CD4-positive, alpha-beta T cell treated with Interleukin-1 beta for 1 hour (primary cell): ENCODE measurements at regions not wholly inside any gene's neighbourhood (a gene's known extent, or its start where the extent isn't known, plus 50 kb on each side); places are given as distances from the start of the nearest gene placed in this dataset.

Experiments used
- DNase-seq, 2 donors: peaks; one replicate each; pipeline ENCODE4 v3.0.0-alpha.2; 2020 to 2022

GRCh38 chr12:92089559-92089958 lies 56.1 kb downstream of the BTG1 start:
- DNase-seq: no peak

GRCh38 chr12:92088805-92089204 lies 56.8 kb downstream of the BTG1 start:
- DNase-seq: no peak

DNA sequence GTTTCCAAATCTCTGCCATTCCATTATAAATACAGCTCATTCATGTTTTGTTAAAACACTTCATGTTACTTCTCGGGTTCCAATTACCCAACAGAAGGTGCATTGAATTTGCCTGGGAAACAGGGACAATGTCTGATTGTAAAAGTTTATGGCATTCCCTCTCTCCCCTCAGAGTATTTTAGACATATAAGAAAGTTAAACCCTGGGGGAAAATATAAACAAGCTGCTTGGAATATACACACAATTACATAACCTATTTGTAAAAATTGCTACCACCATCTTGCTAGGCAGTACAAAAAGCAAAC lies 60.0 kb downstream of the BTG1 start:
- no peak for DNase-seq

GRCh38 chr12:92085040-92085735 lies 60.5 kb downstream of the BTG1 start:
- DNase-seq: no peak

DNA sequence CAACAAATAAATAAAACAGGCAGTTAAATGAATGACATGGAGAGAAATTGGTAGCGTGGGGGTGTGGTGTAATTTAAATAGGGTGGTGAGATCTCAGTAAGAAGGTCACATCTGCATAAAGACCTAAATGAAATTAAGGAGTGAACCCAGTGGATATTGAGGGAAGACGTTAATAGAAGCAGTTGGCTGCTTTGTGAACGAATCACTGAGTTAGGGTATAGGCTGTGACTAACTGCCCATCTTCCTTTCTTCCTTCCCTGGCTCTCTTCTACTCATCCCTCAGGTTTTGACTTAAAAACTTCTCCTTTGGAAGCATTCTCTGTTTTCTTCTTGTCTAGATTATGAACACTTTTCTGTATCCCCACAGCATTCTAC lies 64.7 kb downstream of the BTG1 start:
- no peak for DNase-seq

DNA sequence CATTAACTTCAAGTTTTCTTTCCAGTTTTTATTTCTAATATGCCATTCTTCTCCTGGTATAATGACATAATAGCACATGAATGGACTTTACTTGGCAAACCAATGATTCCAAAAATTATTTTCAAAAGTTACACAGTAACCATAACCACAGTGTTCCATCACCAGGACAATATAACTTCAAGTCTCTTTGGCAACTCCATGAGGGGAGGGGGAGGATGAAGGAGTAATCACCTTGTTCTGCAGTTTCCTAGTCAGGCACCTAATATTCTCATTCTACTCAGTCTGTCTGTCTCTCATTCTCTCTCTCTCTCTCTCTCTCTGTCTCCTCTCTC lies 66.6 kb downstream of the BTG1 start:
- no peak for DNase-seq

DNA sequence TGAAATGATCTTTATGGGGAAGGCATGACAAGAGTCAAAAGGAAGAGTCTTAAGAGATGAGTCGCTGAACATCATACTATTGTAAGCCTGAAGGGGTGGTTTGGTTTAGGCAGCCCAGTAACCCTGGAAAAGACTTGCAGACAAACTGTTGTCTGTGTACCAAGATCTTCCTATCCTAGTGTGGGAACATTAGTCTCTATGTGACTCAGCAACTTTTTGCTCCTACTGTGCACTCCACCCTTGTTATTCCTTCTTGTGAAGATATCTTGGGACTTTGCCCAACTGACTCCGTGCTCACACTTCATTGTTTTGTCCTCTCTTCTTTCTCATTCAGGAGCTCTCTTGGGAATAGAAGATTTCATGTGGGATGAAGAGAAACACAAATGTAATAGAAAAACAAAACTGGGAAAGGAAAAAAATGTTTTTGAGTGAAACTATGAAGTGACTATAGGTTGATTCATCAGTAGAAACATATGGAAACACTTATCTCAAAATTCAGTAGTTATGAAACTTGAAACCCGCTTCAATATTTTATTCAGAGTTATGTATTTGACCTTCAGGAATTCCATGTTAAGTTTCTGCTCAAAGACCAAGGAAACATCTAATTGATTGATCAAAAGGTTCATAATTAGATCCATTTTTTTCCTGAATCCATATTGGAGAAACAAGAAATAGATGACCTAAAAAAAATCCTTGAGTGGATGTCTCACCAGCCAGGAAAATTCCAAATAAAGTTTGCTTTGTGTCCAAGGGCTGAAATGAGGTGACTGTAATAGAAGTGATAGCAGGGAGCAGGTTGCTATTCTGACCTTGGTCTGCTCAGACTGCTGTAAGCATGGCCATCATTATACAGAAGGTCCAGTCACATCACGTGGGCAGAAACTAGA lies 67.2 kb downstream of the BTG1 start:
- no peak for DNase-seq

- DNase-seq: no peak
Observed at GRCh38 chr12:92077530-92077929, 68.1 kb downstream of the BTG1 start.

- no peak for DNase-seq
Observed at GRCh38 chr12:92076101-92076500, 69.5 kb downstream of the BTG1 start.

GRCh38 chr12:92075425-92075914 lies 70.2 kb downstream of the BTG1 start:
- no peak for DNase-seq

DNA sequence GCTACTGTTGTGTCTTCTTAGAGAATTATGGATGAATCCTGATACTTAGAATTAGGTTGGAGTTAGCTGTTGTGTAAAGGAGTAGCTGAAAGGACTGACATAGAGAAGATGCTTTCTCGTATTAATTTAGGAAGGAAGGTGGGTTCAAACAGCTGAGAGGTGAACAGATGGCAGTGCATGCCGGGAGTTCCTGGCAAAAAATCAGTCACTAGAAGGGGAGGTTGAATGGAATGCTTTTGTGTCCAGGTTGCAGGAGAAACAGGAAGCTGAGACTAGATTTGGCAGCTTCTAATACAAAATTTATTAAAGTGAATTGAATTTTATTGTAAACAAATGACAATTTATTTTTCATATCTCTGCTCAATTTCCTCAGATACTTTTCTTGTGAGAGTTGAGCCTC lies 70.8 kb downstream of the BTG1 start:
- DNase-seq: no peak

GRCh38 chr12:92073094-92073493 lies 72.6 kb downstream of the BTG1 start:
- DNase-seq: no peak

GRCh38 chr12:92072112-92072511 lies 73.5 kb downstream of the BTG1 start:
- DNase-seq: no peak

GRCh38 chr12:92070864-92071445 lies 74.7 kb downstream of the BTG1 start:
- DNase-seq: peak in 1 of 2 donors; percentile 42

- DNase-seq: no peak
Observed at GRCh38 chr12:92070054-92070863, 75.4 kb downstream of the BTG1 start.

GRCh38 chr12:92068459-92068858 lies 77.2 kb downstream of the BTG1 start:
- DNase-seq: no peak

- DNase-seq: no peak
Observed at GRCh38 chr12:92065639-92066038, 80.0 kb downstream of the BTG1 start.

DNA sequence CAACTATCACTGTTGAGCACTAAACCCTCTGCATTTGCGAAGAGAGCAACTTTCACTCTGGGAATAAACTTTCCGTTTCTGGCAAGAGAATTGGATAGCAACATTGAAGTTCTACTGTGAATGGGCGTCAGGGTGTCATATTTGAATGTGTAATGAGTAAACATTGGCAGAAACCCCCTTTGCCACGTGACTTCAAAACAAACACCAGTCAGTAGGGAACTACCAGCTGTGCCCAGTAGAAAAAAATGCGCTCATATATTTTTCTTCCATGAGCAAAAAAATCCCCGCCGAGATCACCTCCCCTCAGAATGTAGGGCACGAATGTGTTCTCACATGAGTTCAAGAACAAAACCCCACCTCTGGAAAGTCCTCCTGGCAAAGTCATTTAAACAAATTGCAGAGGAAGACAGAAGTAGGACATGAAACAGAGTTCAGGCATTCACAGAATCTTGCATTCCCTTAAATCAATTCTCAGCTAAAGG lies 80.6 kb downstream of the BTG1 start:
- DNase-seq: peak; percentile 61 to 74

GRCh38 chr12:92064422-92064821 lies 81.2 kb downstream of the BTG1 start:
- DNase-seq: no peak

DNA sequence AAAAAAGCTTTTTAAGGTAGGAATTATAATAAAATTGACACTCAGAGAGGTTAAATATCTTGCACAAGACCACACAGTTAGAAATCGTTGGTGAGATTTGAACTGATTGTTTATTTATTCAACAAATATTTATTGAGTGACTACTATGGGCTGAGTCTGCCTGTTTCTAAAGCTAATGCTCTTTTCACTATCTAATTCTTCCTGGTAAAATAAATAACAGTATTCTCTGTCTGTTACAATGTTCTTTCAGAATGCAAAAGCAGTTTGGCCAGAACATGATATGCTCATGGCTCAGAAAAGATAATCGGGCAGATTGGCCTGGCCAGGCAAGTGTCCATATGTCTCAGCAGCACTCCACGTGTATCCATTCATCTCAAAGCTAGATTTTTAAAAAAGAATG lies 82.0 kb downstream of the BTG1 start:
- no peak for DNase-seq

GRCh38 chr12:92062539-92063493 lies 82.8 kb downstream of the BTG1 start:
- no peak for DNase-seq

GRCh38 chr12:92061061-92061460 lies 84.6 kb downstream of the BTG1 start:
- no peak for DNase-seq
